HT1080 (cell line): ENCODE measurements at regions not wholly inside any gene's neighbourhood (a gene's known extent, or its start where the extent isn't known, plus 50 kb on each side); places are given as distances from the start of the nearest gene placed in this dataset.

Source experiments
- DNase-seq: peaks from one replicate; pipeline ENCODE4 v3.0.0-alpha.2; 2015; ENCODE audit warnings: low read depth

DNA sequence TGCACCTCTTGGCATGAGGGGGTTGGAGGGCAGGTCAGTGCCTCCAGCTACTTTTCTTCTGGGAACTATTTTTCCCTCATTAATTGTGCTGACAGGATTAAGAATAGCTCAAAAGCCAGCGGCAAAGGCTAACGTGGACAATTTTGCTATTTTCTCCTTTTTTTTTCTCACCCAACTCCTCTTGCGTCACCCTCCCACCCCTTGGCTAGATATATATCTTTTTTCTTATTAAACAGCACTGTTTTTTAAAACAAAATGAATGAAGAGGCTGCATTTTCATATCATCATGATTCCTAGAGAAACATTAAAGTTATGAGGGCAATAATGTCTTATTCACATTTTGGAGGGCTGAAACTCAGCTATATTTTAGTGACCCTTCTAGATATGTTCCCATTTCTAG lies 251.8 kb upstream of the NFE2L3 start:
- no peak for DNase-seq

DNA sequence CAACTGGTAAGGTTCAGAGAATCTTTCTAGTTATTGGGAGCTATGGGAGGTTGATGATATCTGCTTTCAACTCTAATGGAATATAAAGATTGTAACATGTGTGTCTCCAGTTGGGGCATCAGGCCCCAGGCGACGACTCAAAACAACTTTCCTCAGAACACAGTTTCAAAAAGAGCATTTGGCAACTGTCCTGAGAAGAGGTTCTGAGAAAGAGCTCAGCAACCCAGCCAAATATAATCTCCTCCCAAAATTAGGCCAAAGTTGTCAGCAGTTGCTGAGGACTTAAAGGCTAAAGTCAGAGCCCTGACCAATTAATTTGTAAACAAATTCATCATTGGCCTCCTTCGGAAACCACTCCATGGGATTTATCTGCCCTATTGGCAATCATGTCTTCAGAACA lies 251.1 kb upstream of the NFE2L3 start:
- DNase-seq, result no peak

GRCh38 chr7:25901658-25902057 lies 250.3 kb upstream of the NFE2L3 start:
- no peak for DNase-seq

DNA sequence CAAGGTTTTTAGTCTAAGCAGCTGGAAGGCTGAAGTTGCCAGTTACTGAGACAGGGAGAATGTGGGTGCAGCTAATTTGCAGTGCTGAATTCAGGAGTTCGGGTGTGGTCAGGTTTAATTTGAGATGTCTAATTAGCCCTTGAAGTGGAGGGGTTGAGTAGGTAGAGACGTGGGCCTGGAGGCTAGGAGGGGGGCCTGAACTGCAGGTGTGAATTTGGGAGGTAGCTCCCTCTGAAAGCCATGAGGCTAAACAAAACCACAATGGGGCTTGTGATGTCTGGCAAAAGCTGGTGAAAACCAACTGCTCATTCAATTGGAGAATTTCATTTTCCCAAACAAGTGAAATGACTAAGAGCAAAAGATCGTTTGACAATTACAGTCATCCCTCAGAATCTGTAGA lies 246.0 kb upstream of the NFE2L3 start:
- no peak for DNase-seq

DNA sequence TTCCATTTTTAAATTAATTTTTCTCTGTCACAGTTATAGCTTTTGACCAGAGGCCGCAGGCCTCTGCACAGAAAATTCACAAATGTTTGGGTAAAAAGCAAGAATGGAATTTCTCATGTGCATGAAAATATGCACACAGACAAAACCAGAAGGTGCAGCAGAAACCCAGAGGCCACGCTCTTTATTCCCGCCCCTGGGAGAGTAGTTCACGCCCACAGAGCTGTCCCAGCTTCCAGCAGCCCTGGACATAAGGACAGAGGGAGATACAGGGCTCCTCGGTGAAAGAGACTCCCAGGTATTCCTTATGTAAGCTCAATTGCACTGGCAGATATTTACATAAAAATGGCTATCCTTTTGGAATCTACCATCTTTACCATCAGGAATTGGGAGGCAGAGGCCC lies 245.2 kb upstream of the NFE2L3 start:
- no peak for DNase-seq

- DNase-seq, result no peak
Observed at GRCh38 chr7:25907214-25907613, 244.8 kb upstream of the NFE2L3 start.

GRCh38 chr7:25907731-25908130 lies 244.3 kb upstream of the NFE2L3 start:
- DNase-seq, result no peak

DNA sequence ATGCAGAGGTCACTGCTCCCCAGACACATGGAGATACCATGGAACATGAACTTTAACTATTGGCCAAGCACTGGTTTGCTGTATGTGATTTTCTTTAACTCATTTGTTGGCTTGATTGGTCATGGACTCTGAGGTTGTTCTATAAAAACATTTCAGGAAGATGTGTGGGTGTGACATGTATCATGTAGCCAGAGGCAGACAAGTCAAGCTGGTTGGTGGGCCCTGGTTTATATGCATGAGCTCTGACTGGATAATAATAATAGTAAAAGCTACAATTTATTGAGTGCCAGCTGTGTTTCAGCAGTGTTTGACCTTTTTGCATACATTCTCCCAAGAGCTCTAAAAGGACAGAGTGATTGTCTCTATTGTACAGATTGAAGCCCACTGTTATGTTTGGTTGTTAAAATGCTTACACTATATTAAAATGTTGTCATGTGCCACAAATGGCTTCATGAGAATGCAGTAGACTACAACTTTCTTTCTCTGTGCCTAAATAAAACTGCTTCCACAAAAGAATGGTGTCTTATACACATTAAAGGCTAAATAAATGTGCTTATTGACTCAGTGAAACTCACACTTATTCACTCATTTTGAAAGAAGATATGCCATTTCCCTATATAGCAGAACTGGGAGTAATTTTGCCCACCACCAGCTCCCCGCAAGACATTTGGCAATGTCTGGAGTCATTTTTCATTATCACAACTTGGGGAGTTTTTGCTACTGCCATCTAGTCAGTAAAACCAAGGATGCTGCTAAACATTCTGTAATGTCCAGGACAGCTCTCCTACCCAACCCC lies 243.6 kb upstream of the NFE2L3 start:
- DNase-seq, result no peak

- DNase-seq, result no peak
Observed at GRCh38 chr7:25911738-25912607, 240.0 kb upstream of the NFE2L3 start.

GRCh38 chr7:25913598-25914224 lies 238.3 kb upstream of the NFE2L3 start:
- no peak for DNase-seq

DNA sequence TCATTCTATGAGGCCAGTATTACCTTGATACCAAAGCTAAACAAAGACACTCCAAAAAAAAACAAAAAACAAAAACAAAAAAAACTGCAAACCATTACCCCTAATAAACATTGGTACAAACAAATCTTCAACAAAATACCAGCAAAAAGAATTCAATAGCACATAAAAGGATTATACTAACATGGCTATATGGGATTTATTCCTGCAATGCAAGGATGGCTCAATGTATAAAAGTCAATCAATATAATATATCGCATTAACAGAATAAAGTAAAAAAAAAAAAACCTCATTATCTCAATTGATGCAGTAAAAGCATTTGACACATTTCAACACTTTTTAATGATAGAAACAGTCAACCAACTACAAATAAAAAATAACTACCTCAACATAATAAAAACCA lies 233.3 kb upstream of the NFE2L3 start:
- no peak for DNase-seq

GRCh38 chr7:25922296-25922695 lies 229.7 kb upstream of the NFE2L3 start:
- peak; percentile 8 for DNase-seq

- DNase-seq, result no peak
Observed at GRCh38 chr7:25923741-25924460, 228.1 kb upstream of the NFE2L3 start.

GRCh38 chr7:25926009-25926408 lies 226.0 kb upstream of the NFE2L3 start:
- peak; percentile 46 for DNase-seq

DNA sequence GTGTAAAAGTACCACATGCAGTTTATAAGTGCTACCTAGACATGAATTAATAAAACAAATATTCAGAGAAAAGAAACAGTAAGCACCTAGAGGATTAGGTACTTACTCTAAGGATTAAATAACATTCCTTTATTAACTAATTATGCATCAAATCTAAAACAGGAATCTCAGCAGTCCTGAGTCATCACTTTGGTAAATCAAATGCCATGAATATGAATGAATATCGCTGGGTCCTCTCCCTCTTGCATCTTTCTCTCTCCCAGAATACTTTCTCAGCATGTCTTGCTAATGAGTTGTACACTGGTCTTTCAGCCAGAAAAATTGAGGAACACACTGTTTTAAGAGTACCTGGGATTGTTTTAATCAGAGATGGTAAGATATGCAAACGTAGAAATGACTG lies 225.5 kb upstream of the NFE2L3 start:
- no peak for DNase-seq

DNA sequence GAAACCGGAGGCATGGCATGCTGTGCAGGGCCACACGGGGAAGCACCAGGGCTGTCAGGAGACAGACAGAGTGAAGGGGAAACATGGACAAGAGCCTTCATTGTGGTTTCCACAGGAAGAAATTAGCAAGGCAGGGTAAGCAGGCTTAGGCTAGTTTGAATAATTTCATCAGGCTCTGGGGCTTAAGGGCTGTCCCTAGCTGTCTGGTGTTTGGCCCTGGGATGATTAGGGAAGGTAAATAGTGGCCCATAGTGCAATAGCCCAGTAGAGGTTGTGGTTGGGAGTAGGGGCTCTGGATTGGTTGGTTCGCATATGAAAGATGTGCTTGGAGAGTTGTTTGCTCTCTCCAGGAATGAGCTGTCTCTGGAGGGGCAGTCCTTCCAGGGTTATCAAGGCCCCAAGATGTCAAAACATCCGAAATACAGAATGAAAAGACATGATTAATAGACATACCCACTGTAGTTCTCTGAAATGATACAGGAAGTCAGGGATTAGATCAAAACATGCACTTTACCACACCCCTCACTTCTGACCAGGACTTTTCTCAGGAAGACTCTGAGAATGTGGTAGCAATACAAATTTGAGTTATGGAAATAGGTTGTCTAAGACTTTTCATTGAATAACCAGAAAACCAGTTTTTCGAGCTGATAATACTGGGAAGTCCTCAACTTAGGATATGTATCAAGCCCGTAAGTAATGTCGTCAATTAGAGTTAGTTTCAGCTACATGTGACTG lies 224.9 kb upstream of the NFE2L3 start:
- no peak for DNase-seq

- DNase-seq, result no peak
Observed at GRCh38 chr7:25927626-25927978, 224.4 kb upstream of the NFE2L3 start.

DNA sequence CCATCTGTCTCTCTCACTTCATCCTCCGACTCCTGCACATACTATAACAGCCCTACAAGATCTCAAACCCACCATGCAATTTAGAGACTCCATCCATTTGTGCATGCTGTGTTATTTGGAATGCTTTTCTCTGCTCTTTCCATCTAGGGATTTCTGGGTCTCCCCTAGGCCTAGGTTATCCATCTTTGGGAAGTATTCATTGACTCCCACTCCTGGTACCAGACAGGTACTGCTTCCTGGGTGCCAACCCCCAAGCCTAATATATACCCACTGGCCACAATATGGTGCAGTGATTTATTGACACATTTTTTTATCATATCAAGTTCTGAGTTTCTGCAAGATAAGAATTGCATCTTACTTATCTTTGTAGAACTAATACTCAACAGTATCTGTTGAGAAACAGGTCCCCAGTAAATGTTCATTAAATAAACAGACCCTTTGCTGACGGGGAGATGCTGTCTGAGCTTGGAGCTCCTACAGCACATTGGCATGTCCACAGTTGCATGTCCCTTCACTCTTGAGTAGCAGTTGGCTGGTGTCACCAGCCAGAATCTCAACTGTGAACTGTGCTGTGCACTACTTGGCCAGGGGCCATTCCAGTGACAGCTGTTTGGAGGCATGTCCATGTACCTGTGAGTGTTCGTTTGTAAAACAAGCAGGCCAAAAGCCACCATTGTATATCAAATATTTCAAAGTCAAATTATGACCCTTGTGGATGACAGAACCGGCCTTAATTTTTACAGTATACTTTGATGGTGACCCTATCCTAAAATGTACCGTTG lies 223.3 kb upstream of the NFE2L3 start:
- no peak for DNase-seq

DNA sequence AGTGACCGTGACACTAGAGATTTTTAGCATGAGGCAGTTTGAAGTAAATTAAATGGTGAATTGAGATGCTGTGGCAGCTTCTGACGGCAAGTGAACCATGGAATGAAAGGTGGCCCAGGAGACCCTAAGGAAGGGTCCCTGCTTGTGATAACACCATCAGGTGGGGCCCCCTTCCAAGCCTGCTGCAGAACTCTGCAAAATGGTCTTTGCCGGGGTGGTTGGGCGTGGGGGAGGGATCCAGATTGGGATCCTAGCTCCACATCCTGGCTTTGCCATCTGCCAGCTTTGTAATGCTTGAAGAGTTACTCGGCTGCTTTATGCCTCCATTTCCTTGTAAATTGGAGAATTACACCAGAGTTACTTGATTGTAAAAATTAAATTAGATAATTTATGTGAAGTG lies 222.6 kb upstream of the NFE2L3 start:
- no peak for DNase-seq

DNA sequence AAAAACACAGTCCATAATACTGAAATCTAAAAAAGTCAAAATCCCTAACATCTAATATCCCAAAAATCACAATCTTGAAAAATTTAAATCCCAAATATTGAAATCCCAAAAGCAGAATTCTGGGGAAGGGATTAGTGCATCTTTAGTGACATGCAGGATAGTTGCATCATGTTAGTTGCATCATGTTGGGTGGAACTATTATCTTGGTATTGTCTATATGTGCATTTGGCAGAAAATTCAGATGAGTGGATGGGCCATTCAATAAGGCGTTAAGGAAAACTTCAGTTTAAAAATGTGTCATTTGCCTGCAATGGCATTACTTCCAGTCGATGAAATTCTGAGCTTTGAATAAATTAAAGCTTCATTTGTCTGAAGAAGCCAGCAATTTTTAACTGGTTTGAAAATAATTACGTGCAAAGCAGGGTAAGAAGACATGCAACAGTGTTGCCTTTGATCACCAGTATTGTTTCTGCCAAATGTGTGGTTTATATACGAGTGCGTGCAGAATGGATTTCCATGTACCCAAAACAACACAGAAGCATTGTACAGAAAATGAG lies 221.4 kb upstream of the NFE2L3 start:
- no peak for DNase-seq
